GM21717 (cell line): ENCODE measurements at regions not wholly inside any gene's neighbourhood (a gene's known extent, or its start where the extent isn't known, plus 50 kb on each side); places are given as distances from the start of the nearest gene placed in this dataset.

ENCODE experiments used
- ATAC-seq: cut with Tn5 transposase; IDR thresholded peaks from one replicate; pipeline ENCODE4 v1.9.1; 2021; ENCODE audit warnings: mild to moderate bottlenecking, moderate library complexity; ENCODE audit not compliant: unreplicated experiment

DNA sequence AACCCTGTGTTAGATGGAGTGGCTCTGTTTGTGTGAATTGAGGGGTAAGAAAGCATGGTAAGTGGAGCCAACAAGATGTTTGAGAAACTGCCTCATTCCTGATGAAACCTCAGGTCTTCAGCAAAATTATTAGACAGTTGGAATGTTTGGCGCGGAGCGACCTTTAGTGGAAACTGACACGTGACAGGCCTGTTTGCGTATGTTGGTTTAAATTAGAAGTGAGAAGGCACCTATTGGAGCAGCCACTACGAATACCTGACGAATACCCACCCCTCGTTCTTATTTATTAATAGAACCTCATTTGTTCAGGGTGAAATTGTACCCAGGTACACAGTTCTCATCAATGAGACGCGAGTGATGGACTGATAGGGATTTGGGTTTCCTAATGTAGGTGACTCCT lies 63.2 kb upstream of the MIR17HG start:
- ATAC-seq = no peak

DNA sequence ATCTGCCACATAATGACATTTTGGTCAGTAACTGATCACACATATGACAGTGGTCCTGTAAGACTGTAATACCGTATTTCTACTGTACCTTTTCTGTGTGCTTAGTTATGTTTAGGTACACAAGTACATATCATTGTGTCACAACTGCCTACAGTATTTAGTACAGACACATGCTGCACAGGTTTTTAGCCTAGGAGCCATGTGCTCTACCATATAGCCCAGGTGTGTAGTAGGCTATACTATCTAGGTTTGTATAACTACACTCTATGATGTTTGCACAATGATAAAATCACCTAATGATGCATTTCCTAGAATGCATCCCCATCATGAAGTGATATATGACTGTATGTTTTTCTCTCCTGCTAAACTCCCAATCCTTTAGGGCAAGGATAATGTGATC lies 61.2 kb upstream of the MIR17HG start:
- ATAC-seq = no peak

DNA sequence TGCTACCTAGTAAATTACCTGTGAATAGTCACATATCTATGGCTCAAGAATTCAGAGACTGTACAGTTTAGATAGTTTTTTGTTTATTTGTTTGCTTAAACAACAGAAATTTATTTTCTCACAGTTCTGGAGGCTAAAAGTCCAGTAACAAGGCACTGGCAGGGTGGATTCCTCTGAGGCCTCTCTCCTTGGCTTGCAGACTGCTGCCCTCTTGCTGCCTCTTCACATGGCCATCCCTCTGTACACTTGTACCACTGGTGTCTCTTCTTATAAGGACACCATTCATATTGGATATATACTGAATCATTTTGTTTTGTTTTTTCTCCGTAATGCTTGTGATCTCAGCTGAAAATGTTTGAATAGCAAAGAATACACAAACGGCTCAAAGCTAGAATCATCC lies 56.4 kb upstream of the MIR17HG start:
- ATAC-seq = no peak

DNA sequence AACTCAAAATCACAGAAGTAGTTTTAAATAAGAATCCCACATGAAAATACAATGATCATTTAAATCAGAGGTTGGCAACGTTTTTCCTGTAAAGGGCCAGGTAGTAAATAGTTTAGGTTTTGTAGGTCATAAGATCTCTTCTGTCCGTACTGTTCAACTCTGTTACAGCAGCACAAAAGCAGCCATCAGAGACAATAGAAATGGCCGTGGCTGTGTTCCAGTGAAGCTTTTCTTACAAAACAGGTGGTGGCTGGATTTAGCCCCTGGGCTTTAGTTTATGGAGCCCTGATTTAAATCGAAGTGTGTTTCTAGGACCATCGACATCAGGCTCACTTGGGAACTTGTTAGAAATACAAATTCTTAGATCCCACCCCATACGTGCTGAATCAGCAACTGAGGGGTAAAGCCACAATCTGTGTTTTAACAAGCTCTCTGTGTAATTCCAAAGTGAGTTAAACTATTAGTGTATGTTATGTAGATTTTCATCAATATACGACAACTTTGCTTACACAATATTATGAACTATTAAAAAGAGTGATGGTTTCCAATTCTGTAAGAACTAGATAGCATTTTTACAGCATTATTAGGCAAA lies 54.8 kb upstream of the MIR17HG start:
- no peak for ATAC-seq

DNA sequence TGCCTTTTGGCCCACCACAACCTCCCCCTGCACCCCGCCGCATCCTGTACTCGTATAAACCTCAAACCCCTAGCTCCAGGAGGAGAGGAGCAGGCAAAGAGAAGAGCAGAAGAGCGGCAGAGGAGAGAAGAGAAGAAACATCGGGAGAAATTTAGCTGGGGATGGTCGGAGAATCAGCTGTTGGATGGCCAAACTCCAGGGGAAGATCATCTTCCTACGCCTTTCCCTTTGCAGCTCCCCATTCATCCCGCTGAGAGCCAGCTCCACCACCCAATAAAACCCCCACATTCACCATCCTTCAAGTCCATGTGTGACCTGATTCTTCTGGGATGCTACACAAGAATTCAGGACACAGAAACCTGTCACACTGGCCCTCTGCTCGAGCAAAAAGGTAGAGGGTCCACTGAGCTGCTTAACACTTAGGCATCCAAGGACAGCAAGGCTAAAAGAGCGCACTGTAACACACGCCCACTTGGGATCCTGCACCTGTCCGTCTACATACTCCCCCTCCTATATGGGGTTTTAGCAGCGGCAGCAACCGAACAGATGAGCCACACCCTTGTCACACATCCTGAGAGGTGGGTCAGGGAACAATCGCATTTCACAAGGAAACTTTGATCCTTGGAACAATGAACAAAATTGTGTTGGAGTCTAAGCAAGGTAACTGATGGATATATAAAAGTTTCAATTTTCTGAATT lies 51.6 kb upstream of the MIR17HG start:
- ATAC-seq = no peak

DNA sequence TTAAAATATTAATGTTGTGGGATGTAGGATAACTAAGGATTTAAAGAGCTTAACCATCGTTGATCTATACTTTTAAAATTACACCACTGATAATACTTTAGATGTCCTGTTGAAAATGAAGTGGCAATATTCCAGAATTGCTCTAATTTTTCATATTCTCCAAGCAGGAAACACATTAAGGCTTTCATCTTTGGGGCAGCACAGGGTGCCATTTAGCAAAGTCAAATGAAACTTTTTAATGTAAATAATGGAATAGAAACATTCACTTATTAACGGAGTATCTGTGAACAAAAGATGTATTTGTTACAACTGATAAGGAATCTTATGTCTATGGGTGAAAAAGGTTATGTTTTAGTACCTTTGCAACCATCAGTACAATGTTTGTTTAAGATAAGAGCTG lies 50.0 kb upstream of the MIR17HG start:
- no peak for ATAC-seq
